ACHN (cell line): ENCODE measurements at regions not wholly inside any gene's neighbourhood (a gene's known extent, or its start where the extent isn't known, plus 50 kb on each side); places are given as distances from the start of the nearest gene placed in this dataset.
"Not testable (repeated sequence)": the region's sequence is repeated elsewhere in the genome, so short reads cannot be mapped to it uniquely, and the experiment has no call there.

Experiments
- DNase-seq: peaks from one replicate; pipeline ENCODE4 v3.0.0-alpha.2; 2015
- in situ Hi-C: cut with HindIII; loops from 2 replicates; pipeline ENCODE4 v1.10.0; 2017; ENCODE audit warnings: low sequenced_read_pairs, low pct_ligation_motif_present, low pct_unique_long_range_greater_than_20kb

DNA sequence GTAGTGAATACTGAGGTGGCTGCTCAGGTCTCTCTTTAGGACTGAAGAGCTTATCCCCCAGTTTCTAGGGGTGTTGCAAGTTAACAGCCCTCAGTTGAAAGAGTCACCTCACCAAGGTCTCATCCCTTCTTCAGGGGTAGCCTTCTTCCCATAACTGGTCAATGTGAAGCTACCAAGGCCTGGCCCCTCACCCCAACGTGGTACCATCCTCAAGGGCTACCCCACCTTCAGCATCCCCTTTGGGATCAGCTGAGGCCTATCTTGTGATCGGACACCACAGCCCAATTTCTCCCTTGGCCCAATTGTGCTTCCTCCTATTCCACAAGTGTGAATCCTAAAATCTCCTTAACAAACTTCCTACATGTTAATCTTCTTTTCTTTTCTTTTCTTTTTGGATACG is 289.5 kb upstream of the MKLN1 start:
- in situ Hi-C loops: no loop called here
- no peak for DNase-seq

DNA sequence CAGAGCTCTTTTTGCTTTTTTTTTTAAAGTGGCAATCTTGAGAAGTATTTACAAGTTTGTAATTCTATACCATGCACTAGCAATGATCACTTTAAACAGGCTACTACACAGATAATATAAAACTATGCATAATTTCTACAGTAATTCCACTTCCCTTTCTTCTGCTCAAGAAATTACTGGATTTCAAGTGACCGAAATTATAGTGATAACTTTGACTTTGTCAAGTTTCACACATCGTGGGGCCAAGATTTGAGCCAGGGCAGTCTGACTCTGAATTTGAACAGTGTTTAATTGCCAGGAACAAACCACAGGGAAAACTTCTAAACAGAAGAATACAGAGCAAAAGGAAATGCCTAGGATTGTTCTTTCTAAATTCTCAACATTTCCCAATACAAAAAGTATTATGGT is 288.3 kb upstream of the MKLN1 start:
- in situ Hi-C loops: no loop called here
- no peak for DNase-seq

DNA sequence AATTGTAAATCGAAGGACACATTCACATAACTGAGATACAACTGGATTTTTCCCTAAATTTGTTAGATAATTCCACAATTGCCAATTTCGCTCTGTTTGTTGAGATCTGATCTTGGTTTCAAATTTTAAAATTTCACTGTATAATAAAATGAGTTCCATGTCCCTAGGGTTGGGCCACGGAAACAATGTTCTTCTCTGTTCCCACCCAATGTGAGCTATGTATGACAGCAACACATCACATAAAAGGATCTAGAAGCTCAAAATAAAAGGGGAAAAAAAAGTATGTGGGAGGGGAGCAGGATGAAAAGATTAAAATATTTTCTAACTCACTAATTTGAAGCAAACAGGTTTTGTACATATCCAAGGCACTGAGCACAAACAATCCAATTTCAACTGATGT is 287.8 kb upstream of the MKLN1 start:
- in situ Hi-C loops: no loop called here
- DNase-seq: no peak

DNA sequence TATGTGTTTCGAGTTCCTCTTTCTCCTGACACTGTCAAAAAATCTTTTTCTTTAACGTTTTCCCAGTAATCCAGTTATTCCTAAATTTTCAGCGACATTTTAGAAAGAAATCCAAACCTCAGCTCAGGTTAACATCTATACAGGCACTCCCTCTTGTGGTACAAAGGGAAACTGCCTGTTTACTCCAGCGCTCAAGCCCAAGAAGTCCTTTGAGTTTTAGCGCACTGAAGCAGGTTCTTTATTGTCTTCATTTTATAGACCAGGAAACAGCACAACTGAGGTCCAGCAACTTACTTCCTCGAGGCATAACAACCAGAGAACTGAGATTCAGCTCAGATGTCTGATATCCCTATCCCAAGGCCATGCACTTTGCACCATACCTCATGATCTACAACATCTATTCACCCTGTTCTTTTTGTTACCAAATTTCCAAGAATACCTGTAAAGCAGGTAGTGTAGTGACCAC is 287.2 kb upstream of the MKLN1 start:
- in situ Hi-C loops: no loop called here
- DNase-seq: peak; percentile 82

DNA sequence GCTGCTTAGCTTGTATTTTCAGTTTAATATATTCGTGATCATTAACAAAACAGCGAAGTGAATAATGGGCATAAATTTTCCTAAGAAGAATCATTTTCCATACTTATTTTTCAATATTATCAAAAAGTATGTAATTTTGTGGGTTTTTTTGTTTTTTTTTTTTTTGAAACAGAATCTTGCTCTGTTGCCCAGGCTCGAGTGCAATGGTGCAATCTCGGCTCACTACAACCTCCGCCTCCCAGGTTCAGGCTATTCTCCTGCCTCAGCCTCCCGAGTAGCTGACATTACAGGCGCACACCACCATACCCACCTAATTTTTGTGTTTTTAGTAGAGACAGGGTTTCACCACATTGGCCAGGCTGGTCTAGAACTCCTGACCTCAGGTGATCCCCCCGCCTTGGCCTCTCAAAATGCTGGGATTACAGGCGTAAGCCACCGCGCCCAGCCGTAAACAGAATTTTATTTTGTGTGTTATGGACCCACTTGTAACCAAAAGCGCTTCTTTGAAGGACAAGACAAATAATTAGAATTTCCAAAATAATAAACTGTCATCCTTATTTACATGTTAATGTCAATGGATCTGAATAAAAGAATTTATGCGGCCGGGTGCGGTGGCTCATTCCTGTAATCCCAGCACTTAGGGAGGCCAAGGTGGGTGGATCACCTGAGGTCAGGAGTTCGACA is 286.5 kb upstream of the MKLN1 start:
- in situ Hi-C loops, DNase-seq: not testable (repeated sequence)

DNA sequence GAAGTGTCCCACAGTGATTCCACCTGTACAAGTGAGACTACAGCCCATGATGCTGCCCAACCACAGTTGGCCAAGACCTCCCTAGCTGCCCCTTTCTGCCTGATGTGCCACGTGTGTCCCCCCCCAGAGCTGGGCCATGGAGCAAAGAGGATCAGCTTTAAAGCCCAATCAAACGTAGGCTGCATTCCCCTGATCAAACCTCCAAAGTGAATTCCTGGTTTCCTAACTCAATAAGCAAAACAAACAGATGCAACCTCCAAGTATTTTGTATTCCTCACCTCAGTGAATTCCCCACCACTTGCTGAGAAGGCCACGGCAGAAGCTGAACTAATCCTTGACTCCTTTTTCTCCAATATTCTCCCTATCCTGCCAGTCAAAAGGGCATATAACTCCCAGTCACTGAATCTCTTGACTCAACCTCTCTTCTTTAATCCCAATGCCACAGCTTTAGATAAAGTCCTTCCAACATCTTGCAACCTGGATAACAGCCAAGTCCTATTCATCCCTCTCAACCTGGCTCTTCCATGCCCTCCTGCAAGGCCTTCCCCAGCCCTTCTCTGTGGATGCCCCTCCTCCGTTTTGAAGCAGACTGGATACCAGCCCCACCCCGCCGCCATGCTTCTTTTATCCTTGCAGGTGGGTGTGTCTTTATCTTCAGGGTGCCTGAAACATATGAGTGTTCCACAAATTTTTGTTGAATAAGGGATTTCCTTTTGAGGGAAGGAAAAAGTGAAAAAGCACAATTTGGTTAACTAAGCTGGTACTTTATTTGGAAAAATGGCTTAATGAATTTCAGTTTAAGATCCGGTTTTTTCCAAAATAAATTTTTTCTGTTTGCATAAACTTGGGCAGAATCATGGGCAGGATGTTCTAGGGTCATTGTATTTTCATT is 285.2 kb upstream of the MKLN1 start:
- in situ Hi-C loops: no loop called here
- DNase-seq: no peak

DNA sequence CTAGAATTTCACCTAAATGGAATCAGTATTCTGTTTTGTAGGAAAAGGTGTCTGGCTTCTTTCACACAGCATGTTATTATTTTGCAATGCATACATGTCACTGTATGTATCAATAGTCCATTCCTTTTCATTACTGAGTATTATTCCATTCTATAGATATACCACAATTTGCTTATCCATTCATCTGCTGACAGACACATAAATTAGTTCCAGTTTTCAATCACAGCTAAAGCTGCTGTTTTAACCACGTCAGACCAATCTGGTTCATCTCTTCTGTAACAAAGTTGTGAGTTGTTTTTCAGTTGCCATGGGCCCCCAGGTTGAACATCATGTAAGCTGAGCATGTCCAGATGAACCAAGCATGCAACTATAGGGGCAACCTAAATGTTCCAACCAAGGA is 282.1 kb upstream of the MKLN1 start:
- no peak for DNase-seq
- in situ Hi-C loops: no loop called here

DNA sequence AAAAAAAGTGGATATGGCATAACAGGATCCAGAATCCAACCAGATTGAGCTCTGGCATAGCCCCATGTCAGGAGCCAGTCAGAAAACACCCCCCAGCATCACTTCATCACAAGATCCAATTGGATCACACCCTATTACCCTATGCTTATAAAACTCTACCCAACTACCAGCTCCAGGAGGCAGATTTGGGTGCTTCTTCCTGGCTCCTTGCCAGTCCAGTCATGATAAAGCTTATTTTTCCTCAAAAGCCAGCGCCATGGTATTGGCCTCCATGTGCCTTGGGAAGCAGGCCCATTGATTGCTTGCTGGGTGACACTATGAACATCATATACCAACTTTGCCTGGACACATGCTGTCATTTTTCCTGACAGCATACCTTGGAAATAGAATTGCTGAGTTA is 281.4 kb upstream of the MKLN1 start:
- no peak for DNase-seq
- in situ Hi-C loops: no loop called here

DNA sequence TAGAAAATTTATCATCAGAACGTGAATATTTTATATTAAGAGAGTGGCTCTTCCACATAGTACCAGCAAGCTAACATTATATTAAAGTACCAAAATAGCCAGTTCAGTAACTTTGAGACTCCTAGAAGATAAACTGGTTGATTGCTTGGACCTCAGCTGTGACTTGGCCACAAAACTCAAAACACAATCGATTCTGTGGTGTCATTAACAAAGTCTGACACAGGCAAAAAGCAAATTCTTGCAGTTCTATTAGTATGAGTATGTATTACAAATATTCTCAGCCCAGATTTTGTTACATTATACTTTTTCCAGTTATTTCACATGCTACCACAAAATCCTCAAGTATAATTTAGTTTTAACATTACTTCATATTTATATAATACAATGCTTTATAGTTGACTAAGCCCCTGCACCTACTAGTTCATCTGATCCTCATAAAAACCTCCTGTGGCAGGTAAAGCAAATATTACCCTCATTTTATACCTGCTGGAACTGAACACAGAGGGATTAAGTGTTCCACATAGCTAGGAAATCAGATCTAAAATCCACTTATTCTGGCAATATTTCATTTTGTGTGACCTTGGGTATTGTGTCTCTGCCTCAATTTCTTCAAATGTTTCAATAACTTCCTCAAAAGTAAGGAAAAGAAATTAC is 279.9 kb upstream of the MKLN1 start:
- no peak for DNase-seq
- in situ Hi-C loops: no loop called here

DNA sequence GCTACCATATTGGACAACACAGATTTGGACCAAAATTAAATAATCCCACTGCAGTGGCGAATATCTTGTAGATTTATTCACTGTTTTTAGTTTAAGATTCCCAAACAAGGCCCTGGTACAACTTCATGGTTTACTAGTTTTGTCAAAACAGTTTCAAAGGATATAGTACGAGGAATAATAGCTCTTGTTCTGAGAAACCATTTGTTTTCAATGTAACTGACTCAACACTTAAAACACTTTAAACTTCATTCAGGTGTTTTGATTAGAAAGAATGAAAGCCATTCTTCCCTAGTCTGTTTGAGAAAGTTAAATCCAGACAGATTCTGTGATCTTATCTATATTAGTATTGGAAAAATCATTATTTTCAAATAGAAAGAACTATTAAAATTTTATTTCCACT is 276.4 kb upstream of the MKLN1 start:
- in situ Hi-C loops: no loop called here
- DNase-seq: no peak

DNA sequence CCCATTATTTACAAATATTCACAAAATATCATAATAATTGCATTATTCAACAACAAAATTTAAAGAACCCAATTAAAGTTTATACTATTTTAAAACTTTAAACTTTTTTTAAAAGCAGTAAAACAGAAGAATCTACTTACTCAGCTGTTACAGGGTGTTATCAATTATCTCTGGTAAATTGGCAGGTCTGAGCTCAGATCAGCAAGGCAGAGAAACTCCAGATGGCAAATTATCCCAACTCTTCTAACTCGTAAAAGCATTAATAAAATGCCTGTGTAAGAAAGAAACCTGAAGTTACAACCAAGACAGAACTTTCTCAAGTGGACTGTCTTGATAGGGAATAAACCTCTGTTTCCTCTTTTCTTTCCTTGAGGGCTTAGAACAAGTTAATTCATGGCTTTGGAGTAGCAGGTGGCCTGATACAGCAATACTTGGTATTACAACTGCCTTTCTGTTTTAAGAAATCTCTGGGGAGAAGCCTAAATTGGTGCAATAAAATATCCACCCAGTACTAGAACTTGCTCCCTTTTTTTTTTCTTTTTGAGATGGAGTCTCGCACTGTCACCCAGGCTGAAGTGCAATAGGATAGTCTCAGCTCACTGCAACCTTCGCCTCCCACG is 275.3 kb upstream of the MKLN1 start:
- no peak for DNase-seq
- in situ Hi-C loops: no loop called here

DNA sequence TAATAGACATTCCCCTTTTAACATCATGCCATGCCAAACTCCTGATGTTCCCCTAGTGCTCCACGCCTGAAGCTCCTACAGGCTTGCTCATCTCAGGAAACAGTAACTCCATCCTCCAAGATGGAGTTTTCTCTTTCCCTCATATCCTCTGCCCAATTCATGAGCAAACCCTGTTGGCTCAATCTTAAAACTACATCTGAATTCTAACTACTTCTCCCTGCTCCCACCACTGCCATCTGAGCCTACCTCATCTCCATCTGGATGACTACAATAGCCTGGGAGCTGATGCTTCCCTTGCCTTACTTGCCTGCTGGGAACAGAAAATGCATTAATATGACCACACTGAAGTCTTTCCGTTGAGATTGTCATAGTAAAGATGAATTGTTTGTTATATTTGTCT is 271.7 kb upstream of the MKLN1 start:
- DNase-seq: no peak
- in situ Hi-C loops: no loop called here

DNA sequence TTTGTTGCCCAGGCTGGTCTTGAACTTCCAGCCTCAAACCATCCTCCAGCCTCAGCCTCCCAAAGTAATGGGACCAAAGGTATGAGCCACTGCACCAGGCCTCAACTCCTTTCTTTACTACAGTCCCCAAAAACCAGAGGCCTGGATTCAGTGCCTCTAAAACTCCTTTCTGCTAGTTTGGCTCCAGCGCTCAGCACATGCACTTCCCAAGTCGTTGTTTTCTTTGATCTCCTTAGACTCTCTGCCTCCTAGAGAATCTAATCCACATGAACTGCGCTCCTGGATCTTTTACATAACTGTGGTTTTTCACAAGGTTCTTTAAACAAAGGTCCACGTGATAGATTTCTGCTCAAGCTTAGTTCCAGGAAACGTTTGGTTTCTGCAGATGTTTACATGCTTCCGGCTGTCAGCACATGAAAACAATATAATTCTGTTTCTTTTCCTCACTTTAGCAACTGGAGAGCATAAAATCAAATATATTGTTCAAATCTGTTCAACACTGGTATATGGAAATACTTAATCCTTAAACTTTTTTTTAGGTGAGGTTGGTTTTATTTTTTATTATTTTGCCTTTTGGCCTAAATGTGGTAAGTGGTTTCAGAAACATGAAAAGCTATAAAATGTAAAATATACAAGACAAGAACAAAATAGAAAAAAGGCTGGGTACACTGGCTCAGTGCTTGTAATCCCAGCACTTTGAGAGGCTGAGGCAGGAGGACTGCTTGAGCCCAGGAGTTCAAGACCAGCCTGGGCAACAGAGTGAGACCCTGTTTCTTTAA is 270.5 kb upstream of the MKLN1 start:
- in situ Hi-C loops: no loop called here
- no peak for DNase-seq

DNA sequence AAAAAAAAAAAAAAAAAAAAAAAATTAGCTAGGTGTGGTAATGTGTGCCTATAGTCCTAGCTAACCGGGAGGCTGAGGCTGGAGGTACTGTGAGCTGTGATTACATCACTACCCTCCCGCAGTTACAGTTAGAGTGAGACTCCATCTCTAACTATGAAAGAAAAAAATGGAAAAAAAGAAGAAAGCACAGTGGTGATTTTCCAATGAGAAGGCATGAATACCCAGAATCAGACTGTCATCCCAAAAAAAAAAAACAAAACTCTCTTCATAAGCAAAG is 269.9 kb upstream of the MKLN1 start:
- no peak for DNase-seq
- in situ Hi-C loops: no loop called here

DNA sequence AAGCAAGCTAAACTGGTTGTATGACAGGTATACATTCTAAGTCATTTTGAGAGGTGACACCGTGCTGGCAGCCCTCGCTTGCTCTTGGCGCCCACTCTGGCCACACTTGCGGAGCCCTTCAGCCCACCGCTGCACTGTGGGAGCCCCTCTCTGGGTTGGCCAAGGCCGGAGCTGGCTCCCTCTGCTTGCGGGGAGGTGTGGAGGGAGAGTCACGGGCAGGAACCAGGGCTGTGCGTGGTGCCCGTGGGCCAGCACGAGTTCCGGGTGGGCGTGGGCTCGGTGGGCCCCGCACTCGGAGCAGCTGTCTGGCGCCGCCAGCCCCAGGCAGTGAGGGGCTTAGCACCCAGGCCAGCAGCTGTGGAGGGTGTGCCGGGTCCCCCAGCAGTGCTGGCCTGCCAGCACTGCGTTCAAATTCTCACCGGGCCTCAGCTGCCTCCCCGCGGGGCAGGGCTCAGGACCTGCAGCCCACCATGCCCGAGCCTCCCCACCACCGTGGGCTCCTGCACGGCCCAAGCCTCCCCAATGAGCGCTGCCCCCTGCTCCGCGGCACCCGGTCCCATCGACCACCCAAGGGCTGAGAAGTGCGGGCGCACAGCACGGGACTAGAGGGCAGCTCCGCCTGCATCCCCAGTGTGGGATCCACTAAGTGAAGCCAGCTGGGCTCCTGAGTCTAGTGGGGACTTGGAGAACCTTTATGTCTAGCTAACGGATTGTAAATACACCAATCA is 269.0 kb upstream of the MKLN1 start:
- DNase-seq, in situ Hi-C loops: not testable (repeated sequence)

DNA sequence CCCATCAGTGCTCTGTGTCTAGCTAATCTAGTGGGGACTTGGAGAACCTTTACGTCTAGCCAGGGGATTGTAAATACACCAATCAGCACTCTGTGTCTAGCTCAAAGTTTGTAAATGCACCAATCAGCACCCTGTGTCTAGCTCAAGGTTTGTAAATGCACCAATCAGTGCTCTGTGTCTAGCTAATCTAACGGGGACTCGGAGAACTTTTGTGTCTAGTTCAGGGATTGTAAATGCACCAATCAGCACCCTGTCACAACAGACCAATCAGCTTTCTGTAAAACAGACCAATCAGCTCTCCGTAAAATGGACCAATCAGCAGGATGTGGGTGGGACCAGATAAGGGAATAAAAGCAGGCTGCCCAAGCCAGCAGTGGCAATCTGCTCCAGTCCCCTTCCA is 268.3 kb upstream of the MKLN1 start:
- in situ Hi-C loops, DNase-seq: not testable (repeated sequence)

DNA sequence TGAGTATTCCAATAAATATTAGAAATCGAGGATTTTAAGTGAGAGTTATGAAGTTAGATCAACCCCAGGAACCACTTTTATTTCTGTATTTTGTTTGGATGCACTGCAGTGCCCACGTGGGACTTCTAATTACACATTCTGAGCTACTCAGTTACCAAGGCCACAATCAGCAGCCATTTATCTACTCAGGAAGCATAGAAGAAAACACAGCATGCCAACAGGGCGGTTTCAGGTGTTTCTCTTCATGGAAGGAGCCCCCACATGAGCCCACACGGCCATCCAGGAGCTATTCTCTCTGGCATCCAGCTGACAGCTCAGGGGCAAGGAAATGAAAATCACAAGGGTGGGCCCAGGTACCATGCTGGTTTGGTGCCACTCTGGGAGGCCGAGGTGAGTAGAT is 266.5 kb upstream of the MKLN1 start:
- in situ Hi-C loops: no loop called here
- no peak for DNase-seq

DNA sequence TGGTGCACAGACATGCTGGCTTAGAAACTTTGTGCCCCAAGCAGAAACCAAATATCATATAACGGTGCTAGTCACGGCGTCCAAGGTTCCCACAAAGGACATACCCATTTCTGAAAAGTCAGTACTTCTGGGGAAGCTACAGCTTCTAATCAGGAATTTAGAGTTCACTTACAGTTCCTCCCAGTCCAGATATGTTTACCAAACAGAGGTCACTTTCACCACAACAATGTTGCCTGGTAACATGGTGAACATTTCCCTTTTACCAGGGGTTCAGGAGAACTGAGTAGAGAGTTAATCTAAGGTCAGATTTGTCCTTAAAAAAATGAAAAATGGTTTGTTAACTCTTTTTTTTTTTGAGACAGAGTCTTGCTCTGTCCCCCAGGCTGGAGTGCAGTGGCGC is 265.9 kb upstream of the MKLN1 start:
- in situ Hi-C loops: no loop called here
- DNase-seq: no peak
